ENCODE measurements at regions not wholly inside any gene's neighbourhood (a gene's known extent, or its start where the extent isn't known, plus 50 kb on each side); places are given as distances from the start of the nearest gene placed in this dataset.

- ChIA-PET CTCF (no interaction called here), POLR2A (no interaction called here)
- TF ChIP-seq POLR2AphosphoS5 (IDR thresholded peaks at IDR 0.05; ENCODE audit: insufficient read depth, low read depth, low read length) (no peak), GATA2 (IDR thresholded peaks at IDR 0.05; ENCODE audit: insufficient read depth, insufficient read length, low read depth, low read length) (no peak), POLR2A (IDR thresholded peaks at IDR 0.05; ENCODE audit: low read depth, low read length) (no peak), CTCF (IDR thresholded peaks at IDR 0.05; ENCODE audit: extremely low read depth in 1 of 2, insufficient read depth in 1 of 2, low read depth in 1 of 2, low read length in 2 of 2) (no peak), EZH2 (IDR thresholded peaks at IDR 0.05; ENCODE audit: borderline replicate concordance, low read depth, low read length, severe bottlenecking) (no peak), MYC (IDR thresholded peaks at IDR 0.05; ENCODE audit: low read depth, low read length) (no peak)
- TF ChIP-seq, protein P1, sequence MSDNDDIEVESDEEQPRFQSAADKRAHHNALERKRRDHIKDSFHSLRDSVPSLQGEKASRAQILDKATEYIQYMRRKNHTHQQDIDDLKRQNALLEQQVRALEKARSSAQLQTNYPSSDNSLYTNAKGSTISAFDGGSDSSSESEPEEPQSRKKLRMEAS (IDR thresholded peaks at IDR 0.05; ENCODE audit: insufficient read depth, insufficient read length), result no peak
- Histone ChIP-seq H3K4me3 (replicated peaks in 1 of 3; ENCODE audit: insufficient read depth in 1 of 3, low read depth in 1 of 3, low read length in 3 of 3) (no peak overlapping the region), H3K79me2 (ENCODE audit: control insufficient read depth, insufficient read depth, low read length) (no peaks in the 10 kb centered on the region), H3K9me3 (replicated peaks; ENCODE audit: control insufficient read depth, insufficient read depth, low read length) (no peaks in the 10 kb centered on the region), H2AFZ (ENCODE audit: low read depth, low read length) (no peak overlapping the region), H3K4me1 (ENCODE audit: control insufficient read depth, extremely low read depth, insufficient read depth, low read length) (no peaks in the 10 kb centered on the region), H3K27me3 (ENCODE audit: control insufficient read depth in 2 of 2, insufficient read depth in 2 of 2, low read length in 2 of 2) (no peaks in the 10 kb centered on the region), H3K9me1 (replicated peaks; ENCODE audit: control insufficient read depth, extremely low read depth, insufficient read depth, low read length) (no peaks in the 10 kb centered on the region), H3K36me3 (ENCODE audit: control insufficient read depth in 2 of 2, extremely low read depth in 1 of 2, insufficient read depth in 2 of 2, low read length in 2 of 2) (no peaks in the 10 kb centered on the region), H3K9ac (replicated peaks; ENCODE audit: extremely low read depth, insufficient read depth, low read length) (no peak overlapping the region), H3K4me2 (ENCODE audit: insufficient read depth, low read length) (no peak overlapping the region), H4K20me1 (replicated peaks; ENCODE audit: control insufficient read depth, extremely low read depth, insufficient read depth, low read length) (no peaks in the 10 kb centered on the region), H3K27ac (ENCODE audit: insufficient read depth, low read depth, low read length) (no peak overlapping the region)
- BruUV-seq (replicated peaks), result no TSS peak
- FAIRE-seq, result no peak
- DNase-seq (ENCODE audit: low read depth, low spot score), result no peak
- intact Hi-C loops (cut with micrococcal nuclease) (no loop called here), dilution Hi-C loops (cut with MboI; ENCODE audit: extremely low pct_ligation_motif_present, low sequenced_read_pairs) (no loop called here)
Observed at GRCh38 chr3:27824312-27825200, 102.4 kb upstream of the EOMES start.
